Jurkat, Clone E6-1 (cell line): ENCODE measurements at regions not wholly inside any gene's neighbourhood (a gene's known extent, or its start where the extent isn't known, plus 50 kb on each side); places are given as distances from the start of the nearest gene placed in this dataset.
"Not testable (repeated sequence)": the region's sequence is repeated elsewhere in the genome, so short reads cannot be mapped to it uniquely, and the experiment has no call there.

ENCODE experiments used
- DNase-seq: peaks from one replicate; pipeline ENCODE4 v3.0.0-alpha.2; 2011; ENCODE audit warnings: low read depth, low spot score
- H3K4me3 ChIP-seq: 2 replicates; pipeline ENCODE4 v1.5.1; 2011; ENCODE audit warnings: mild to moderate bottlenecking, low read length, control low read depth, moderate library complexity

DNA sequence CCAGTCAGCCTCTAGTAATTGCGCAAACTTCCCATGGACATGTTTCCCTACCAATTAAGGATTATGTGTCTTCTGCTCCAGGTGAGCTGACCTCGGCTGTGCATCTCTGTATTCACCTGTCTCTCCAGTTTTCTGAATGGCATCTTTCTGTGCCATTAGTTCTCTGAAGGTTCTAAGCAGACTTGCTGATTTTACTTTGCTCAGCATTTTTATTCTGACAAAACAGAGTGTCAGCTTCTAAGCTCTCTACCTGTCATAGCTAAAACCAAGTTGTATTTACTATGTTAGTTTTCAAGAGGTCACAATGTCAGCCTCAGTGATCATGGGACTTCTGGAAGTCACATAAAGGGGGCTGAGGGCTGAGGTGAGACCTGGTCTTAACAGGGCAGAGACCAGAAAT, 116.0 kb upstream of the HSFY2 start:
- no peak for DNase-seq
- H3K4me3 ChIP-seq: no peak overlapping the region

DNA sequence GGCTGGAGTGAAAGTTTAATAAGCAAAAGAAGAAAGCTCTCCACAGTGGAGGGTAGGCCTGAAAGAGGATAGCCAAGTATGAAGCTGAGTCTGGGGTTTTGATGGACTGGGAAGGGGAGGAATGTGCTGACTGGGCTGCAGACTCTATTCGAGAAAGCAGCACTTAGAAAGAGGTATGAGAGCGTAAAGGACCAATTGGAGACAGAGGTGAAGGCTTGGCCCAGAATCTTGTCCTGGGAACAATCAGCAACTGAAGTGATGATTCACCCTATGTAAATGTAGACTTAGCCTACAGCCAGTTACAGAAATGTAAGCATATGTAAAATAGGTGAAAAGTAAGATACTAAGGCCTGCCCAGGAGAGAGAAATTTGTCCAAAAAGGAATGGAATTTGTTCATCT, 111.2 kb upstream of the HSFY2 start:
- no peak overlapping the region for H3K4me3 ChIP-seq
- DNase-seq: no peak

DNA sequence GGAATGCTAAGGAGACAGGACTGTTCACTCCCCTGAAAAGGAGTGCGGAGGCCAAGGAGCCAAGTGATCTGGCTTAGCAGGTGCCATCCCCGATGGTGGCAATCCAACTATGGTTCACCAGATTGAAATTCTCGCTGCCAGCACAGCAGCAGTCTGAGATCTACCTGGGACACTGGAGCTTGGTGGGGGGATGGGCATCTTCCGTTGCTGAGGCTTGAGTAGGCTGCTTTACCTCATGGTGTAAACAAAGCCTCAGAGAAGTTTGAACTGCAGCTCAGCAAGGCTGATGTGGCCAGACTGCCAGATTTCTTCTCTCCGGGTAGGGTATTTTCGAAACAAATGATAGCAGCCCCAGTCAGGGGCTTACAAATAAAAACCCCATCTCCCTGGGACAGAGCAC, 95.6 kb upstream of the HSFY2 start:
- H3K4me3 ChIP-seq, DNase-seq: not testable (repeated sequence)

DNA sequence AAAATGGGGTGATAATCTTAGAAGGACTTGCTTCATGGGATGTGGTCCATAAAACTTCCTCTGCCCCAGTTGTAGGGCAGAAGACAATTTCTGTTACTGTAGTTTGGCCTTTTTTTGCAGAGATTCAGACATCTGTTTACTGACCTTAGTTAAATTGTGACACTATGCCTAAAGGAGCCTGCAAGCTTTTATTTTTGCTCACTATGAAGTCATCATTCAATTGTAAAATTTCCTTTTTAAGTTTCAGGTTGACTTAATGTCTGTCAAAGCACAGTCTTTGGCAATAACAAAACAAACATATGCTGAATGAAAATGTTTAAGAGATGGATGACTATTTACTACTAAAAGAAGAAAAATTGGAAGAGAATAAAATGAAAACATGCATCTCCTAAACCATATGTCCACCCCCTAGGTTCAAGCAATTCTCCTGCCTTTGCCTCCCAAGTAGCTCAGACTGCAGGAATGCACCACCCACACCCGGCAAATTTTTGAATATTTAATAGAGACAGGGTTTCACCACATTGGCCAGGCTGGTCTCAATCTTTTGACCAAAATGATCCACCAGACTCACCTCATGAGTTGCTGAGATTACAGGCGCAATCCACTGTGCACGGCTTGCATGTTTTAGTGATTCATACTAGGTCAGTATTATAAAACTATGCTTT, 93.5 kb upstream of the HSFY2 start:
- not testable (repeated sequence) for DNase-seq, H3K4me3 ChIP-seq

DNA sequence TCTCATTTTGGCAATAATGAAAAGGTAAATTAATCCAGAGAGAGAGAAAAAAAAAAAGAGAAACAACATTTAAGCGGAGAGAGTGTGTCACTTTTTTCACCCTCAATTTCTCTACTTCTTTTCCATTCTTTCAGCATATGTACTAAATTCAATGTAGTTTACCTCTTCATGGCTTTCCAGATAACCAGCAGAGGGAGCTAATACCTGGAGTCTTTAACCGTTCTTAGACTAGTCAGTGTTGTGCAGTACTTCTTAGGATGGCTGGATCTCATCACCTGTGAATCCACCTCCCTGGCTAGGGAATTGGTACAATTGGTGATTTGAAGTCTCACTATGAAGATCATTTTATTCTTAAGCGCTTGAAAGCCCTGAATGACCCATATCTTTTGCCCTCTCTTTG, 87.3 kb upstream of the HSFY2 start:
- DNase-seq, H3K4me3 ChIP-seq: not testable (repeated sequence)

DNA sequence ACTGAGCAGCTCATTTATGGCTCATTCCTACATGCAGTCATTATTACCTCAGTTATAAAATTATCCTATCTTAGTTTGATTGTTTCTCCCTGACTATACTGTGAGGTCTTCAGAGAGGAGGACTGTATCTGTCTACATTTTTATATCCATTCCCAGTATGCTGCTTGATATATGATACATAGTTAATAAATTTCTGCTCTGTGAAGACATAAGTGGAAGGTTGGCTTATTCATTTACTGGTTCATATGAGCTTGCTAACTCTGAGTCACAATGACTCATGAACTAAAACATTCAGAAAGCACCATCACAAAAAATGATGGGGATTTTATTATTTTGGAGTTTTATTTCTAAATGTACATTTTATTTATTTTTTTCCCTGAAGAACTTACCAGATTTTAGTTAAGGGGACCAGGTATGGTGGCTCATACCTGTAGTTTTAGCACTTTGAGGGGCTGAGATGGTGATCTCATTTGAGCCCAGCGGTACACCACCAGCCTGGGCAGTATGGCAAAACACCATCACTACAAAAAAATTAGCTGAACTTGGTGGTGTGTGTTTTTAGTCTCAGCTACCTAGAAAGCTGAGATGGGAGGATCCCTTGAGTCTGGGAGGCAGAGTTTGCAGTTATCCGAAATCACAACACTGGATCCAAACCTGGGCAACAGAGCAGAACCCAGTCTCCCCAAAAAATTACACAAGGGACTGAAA, 85.1 kb upstream of the HSFY2 start:
- DNase-seq, H3K4me3 ChIP-seq: not testable (repeated sequence)

DNA sequence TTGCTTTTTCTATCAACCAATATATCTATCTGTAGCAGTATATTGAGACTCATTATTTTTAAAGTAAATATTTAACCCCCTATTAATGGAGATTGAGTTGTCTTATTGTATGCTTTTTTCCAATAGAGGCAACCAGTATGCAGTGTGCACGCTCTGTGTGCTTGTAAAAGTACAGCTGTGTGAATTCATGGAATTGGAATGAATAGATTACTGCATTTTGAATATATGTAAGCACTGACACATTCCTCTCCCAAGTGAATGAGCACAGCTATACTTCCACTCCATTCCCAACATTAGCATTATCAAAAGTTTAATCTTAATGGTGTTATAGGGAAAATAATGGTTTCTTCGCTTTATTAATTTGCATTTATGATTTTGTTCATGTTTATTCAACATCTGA, 81.6 kb upstream of the HSFY2 start:
- not testable (repeated sequence) for DNase-seq, H3K4me3 ChIP-seq

DNA sequence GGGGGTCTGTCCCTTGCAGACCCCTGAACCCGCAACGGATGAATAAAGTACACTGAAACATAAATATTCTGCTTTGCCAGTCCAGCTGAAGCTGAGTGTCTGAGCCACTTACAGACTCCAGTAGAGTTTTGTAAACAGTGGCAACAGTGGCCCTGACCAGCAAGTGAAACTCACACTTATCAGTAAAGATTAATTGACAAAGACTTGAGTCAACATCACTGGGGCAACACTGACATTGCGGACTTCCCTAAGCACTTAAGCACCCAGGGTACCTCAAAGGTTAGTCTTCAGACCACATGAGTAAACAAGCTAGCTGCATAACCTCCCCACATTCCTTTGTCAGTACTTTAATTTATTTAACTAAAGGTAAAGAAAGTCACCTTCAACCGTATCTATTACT, 79.8 kb upstream of the HSFY2 start:
- not testable (repeated sequence) for DNase-seq, H3K4me3 ChIP-seq

GRCh38 chrY:18836643-18837042, 63.1 kb upstream of the HSFY2 start:
- not testable (repeated sequence) for H3K4me3 ChIP-seq, DNase-seq
